T47D (cell line): ENCODE measurements at regions not wholly inside any gene's neighbourhood (a gene's known extent, or its start where the extent isn't known, plus 50 kb on each side); places are given as distances from the start of the nearest gene placed in this dataset.

Experiments
- DNase-seq, 2 experiments: peaks; one replicate each; pipeline versions ENCODE4 v3.0.0 to v3.0.0-alpha.2; 2011 to 2012; ENCODE audit warnings: low read depth in 1 of 2, low spot score in 1 of 2
- JUND ChIP-seq: IDR thresholded peaks from 2 replicates; pipeline ENCODE4 v1.6.1; 2012; ENCODE audit warnings: low read depth
- in situ Hi-C: cut with HindIII; loops from 2 replicates; pipeline ENCODE4 v1.10.0; 2016; ENCODE audit warnings: low sequenced_read_pairs, low pct_unique_long_range_greater_than_20kb

DNA sequence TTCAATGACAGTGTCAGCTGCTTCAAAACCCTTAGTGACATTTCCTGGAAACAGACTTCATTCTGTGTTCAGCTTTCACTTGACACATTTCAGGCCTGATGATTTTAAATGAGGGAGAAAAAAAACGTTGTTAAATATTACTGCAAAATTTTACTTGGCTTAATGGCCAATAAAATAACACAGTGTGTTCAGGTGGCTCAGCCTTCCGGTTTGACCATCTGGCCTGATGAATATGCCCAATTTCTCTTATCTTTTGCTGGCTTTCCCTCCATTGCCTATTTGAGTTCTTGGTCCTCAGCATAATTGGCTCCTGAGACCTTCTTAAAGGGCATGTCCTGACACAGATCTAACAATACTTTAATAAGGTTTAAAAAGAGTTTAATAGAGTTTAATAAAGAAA is 462.4 kb downstream of the ADRA2A start:
- in situ Hi-C loops: no loop called here
- DNase-seq: no peak
- TF ChIP-seq JUND: no peak

DNA sequence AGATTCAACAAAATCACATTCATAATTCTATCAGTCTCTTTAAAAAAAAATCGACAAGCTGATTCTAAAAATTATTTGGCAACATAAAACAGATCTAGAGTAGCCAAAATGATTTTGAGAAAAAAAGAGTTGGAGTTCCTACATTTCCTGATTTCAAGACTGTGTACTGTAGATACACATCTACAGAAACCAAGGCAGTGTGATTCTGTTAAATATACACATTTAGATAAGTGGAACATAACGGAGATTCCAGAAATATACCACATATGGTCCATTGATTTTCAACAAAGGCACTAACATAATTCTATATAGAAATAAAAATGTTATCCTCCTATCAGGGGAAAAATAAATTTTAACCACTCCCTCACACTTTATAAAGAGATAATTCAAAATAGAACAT is 467.0 kb downstream of the ADRA2A start:
- in situ Hi-C loops: no loop called here
- DNase-seq: no peak
- no peak for TF ChIP-seq JUND

DNA sequence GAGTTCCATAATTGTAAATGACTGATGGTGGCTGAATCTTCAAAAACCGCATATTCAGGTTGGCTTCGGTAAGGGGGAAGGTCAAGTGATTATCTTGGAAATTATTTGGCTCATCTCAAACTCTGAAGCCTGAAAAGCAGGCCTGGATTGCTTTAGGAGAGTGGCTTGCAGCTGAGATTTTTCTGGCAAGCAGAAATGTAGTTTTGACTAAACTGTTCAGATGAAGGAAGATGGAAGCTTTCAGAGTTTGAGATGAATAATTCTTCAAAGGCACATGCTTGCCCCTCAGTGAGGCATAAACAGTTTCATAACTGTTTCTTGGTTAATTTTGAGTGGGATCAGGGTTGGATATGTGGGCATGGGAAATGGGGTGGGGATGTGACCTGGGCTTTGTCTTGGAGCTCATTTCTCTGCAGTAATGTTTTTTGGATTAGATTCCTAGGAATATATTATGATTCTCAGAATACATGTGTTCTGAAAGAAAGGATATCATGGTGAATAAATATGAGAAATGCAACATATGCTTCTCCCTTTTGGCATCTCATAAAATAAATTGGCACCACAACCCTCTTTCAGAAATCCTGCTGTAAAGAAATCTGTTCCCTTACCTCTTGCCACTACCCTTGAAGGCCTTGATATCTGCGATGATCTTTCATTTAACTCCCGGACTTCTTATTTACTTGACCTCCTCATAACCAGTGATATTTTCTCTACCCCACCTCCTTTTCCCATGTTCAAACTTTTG is 469.2 kb downstream of the ADRA2A start:
- TF ChIP-seq JUND: no peak
- DNase-seq: no peak
- in situ Hi-C loops: no loop called here

DNA sequence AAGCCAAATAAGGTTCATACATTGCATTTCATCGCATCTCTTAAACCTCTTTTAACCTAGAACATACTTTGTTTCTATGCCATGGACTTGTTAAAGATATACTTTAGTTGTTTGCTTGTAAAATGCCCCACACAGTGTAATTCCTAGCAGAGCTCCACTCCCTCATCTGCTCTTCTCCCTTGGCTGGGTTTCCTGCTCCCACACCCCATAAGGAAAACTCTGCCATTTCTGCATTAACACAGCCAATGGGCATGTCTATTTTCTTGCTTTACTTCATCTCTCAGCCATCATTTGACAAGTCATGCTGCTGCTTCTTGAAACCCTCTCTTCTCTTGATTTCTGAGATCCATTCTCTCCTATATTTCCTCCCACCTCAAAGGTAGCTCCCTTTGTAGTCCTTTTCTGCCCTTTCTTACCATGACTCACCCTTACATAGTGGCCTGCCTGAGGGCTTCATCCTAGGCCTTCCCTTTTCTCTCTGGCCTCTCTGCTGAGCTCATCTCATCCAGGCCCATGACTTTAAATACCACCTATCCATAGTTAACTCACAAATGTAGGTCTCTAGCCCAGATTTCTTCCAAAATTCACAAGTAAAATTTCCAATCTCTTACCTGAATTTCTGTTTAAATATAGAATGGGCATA is 471.4 kb downstream of the ADRA2A start:
- no peak for DNase-seq
- no peak for TF ChIP-seq JUND
- in situ Hi-C loops: no loop called here

DNA sequence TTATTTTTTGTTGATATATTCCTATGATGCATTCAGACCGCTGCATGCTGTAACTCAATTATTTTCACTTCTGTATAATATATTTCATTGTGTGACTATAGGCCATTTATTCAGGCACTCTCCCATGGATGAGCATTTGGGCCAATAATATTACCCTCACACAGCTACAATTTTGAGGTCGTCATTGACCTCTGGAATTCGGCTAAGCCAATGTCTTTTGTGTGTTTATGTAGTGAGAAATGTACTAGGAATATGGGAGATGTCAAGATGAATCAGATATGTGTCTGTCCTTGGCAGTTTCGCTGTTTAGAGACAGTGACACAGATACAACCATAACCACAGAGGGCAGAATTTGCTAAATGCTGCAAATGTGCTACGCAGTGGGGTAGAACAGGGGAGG is 474.2 kb downstream of the ADRA2A start:
- no peak for TF ChIP-seq JUND
- in situ Hi-C loops: no loop called here

DNA sequence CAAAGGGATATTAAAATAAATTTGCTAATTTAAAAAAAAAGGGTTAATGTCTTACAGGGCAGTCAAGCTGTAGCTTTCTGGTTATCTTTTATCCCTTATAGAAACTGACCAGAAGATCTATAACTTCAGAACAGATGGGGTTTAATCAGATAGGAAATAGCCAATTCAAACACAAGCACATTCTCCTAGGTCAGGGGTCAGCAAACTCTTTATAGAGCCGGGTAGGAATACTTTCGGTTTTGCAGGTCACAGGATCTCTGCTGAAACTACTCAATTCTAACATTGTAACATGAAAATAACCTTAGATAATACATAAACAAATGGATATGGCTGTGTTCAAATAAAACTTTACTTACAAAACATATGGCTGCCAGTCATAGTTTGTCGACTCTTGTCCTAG is 479.8 kb downstream of the ADRA2A start:
- DNase-seq: no peak
- TF ChIP-seq JUND: no peak
- in situ Hi-C loops: no loop called here

More for the DNA sequence above, 474.2 kb downstream of the ADRA2A start:
- no peak for DNase-seq

DNA sequence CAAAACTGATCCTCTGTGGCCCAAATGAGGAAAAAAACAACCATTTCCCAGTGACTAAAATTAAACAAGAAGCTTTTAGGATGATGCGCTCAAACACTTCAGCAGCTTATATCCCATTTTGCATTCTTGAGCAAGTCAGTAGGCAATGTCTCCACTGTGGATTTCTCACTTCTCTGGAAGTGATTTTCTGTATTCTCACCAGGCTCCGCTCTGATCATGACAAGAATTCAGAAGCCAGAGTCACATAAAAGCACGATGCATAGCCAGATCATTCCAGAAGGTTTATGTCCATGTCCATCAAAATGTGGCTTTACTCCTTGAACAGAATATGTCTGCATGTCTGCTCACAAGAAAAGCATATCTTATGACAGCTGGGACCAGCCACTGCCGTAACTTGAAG is 481.4 kb downstream of the ADRA2A start:
- TF ChIP-seq JUND: no peak
- DNase-seq: no peak
- in situ Hi-C loops: no loop called here

DNA sequence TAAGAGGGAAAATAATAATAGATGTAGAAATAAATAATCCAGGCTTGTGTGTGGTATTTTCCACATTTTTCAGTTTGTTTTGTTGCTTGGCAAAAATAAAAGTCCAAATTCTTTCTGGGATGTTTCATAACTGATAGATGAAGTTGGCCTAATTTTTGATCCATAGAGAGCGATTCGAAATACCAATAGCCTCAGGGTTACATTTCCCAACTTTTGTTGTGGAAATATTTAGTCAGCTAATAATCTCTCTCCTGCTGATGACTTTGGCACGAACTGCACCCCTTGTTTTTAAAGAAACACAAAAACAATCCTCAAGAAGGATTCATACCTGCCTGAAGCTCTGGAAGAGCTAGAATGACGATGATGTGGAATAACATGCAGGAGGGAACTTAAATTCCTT is 483.2 kb downstream of the ADRA2A start:
- no peak for TF ChIP-seq JUND
- in situ Hi-C loops: no loop called here
- peak in 1 of 2 experiments; percentile 2 for DNase-seq

DNA sequence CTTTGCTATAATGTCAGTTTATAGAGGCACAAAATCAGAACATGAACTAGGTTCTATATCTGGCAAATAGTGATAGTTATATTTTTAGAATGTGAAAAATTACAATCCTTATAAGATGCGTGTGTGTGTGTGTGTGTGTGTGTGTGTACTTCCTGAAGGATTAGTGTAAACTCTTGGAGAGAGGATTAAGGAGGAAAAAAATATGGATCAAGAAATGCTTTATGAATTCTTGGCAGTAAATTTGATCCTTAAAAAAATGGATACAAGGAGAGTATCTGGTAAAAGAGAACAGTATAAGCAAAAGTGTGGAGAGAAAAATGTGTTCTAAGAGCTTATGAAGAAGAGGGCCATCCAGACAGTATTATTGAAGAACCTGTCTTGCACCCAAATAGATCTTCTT is 484.3 kb downstream of the ADRA2A start:
- no peak for DNase-seq
- in situ Hi-C loops: no loop called here
- TF ChIP-seq JUND: no peak

DNA sequence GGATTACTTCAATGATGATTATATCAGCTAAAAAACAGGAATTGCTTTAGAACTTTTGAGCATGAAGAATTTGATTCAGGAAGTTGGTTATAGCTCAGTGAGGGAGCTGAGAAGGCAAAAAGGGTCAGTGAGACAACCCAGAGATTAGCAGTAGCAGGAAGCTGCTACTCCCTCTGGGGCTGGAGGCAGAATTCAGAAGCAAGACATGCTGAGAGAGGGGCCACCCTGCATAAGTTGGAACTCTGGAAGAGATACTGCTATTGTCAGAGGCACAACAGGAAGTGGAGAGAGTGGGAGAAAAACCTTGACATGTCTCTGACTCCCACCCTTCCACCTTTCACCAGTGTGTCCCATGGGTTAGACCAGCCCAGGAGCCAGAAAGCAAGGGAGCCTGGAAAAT is 488.7 kb downstream of the ADRA2A start:
- in situ Hi-C loops: no loop called here
- TF ChIP-seq JUND: no peak
- no peak for DNase-seq

DNA sequence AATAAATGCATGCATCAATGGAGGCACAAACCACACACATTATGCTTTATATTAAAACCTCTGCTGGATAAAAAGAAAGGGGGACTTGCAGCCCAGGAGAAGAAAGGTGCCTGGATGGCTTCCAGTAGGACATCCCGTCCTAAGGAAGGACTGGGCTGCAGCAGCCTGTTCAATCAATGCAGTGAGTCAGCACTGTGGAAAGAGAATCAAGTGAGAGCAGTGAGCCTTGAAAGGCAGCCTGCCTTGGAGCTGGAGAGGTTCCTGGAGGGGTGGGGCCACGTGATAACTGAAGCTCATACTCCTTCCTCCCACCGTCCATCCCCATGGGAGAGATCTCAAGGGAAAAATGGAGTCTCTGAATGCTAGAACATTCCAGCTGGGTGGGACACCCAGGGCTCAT is 501.2 kb downstream of the ADRA2A start:
- no peak for TF ChIP-seq JUND
- in situ Hi-C loops: no loop called here
- no peak for DNase-seq

DNA sequence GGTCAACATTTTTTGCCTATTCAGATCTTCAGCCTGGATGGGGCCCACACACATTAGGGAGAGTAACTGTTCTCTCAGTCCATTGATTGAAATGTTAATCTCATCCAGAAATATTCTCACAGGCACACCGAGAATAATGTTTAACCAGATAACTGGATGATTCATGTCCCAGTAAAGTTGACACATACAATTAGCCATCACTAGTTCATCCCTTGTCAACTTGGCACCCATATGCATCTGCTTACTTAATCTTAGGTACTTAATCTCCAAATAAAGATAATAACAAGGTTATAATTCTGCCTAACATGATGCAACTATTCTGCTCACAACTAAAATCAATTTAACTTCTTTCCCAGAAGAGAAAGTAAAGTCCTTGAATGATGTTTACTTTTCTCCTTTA is 502.6 kb downstream of the ADRA2A start:
- DNase-seq: no peak
- no peak for TF ChIP-seq JUND
- in situ Hi-C loops: no loop called here

DNA sequence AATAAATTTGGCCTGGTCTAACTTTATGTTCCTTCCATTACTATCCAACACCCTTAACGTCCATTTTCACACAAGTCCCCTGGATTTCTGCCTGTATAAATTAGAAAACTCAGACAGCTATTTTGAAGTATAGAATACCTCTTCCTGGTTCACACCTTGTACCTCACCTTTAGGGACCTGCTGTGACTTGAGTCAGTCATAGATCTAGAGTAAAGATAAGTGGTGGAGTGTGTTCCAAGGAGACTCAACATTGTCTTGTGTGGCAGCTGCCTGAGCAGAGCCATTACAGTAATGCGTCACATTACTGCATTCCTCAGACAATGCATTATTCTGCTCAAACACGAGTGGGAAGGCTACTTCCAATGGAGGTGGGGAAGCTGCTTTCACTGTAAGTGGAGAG is 513.9 kb downstream of the ADRA2A start:
- no peak for TF ChIP-seq JUND
- no peak for DNase-seq
- in situ Hi-C loops: no loop called here

DNA sequence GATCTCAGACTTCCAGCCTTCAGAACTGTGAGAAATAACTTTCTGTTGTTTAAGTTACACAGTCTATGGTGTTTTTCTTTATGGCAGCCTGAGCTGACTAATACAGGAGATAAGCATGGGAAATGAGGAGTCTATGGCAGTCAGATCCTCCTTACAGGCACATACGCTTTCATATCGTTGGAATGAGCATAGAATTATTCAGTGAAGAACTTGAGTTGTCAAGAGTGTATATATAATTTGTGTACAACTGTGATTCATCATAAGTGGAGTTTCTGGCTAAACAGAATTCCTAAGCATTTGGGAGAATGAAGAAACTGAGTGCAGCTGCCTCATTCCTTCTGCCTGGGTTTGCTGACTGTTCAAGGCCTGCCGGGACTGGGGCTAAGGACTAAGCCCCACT is 516.7 kb downstream of the ADRA2A start:
- DNase-seq: no peak
- no peak for TF ChIP-seq JUND

More for the DNA sequence above, 516.7 kb downstream of the ADRA2A start:
- in situ Hi-C loops: no loop called here
